ENCODE measurements at regions not wholly inside any gene's neighbourhood (a gene's known extent, or its start where the extent isn't known, plus 50 kb on each side); places are given as distances from the start of the nearest gene placed in this dataset.

- TF ChIP-seq GATA2 (IDR thresholded peaks at IDR 0.05; ENCODE audit: low read depth, low read length) (no peak), GATA3 (IDR thresholded peaks at IDR 0.05; ENCODE audit: low read depth, low read length) (no peak)
Measured at GRCh38 chr6:3948866-3949265, 99.7 kb downstream of the FAM50B start.

All from SH-SY5Y (cell line).